Heart left ventricle (tissue), 16 donors: ENCODE measurements at regions not wholly inside any gene's neighbourhood (a gene's known extent, or its start where the extent isn't known, plus 50 kb on each side); places are given as distances from the start of the nearest gene placed in this dataset.

ENCODE experiments used
- ATAC-seq, 4 donors: fragments of 200-7000 bp; cut with Tn5 transposase; one replicate each; pipeline ENCODE4 v1.9.1; 2020 to 2022; ENCODE audit warnings: moderate library complexity in 4 of 4, mild to moderate bottlenecking in 3 of 4, moderate number of reproducible peaks in 1 of 4
- DNase-seq, 5 donors: peaks; one replicate each; pipeline ENCODE4 v3.0.0-alpha.2; 2020
- H3K27ac ChIP-seq, 12 donors: fragments of 200-600 bp; sonication (generic) in 4 of 12; one replicate each; pipeline versions ENCODE4 v1.5.0 to v1.8.0; 2016 to 2022; ENCODE audit warnings: mild to moderate bottlenecking in 2 of 12
- H3K27me3 ChIP-seq, 9 donors: fragments of 200-600 bp; sonication (generic) in 2 of 9; one replicate each; pipeline versions ENCODE4 v1.5.1 to v1.8.0; 2016 to 2022; ENCODE audit warnings: mild to moderate bottlenecking in 3 of 9
- H3K36me3 ChIP-seq, 9 donors: fragments of 200-600 bp; sonication (generic) in 2 of 9; one replicate each; pipeline versions ENCODE4 v1.5.0 to v1.8.0; 2018 to 2022; ENCODE audit warnings: mild to moderate bottlenecking in 2 of 9
- H3K4me1 ChIP-seq, 12 donors: fragments of 200-600 bp; sonication (generic) in 4 of 12; one replicate each; pipeline versions ENCODE4 v1.5.0 to v1.8.0; 2016 to 2022; ENCODE audit warnings: mild to moderate bottlenecking in 3 of 12
- H3K4me3 ChIP-seq, 12 donors: fragments of 200-600 bp; sonication (generic) in 4 of 12; one replicate each; pipeline versions ENCODE4 v1.5.0 to v1.8.0; 2017 to 2022; ENCODE audit warnings: mild to moderate bottlenecking in 9 of 12, moderate library complexity in 4 of 12
- H3K9me3 ChIP-seq, 12 donors: fragments of 200-600 bp; sonication (generic) in 4 of 12; one replicate each; pipeline versions ENCODE4 v1.5.0 to v1.8.0; 2016 to 2022; ENCODE audit warnings: mild to moderate bottlenecking in 1 of 12
- CTCF ChIP-seq, 12 donors: fragments of 200-600 bp; sonication (generic) in 4 of 12; IDR thresholded peaks; one replicate each; pipeline versions ENCODE4 v1.5.0 to v1.8.0; 2018 to 2022; ENCODE audit warnings: antibody characterized with exemption in 12 of 12, mild to moderate bottlenecking in 5 of 12
- POLR2A ChIP-seq, 2 donors: fragments of 450-650 bp; IDR thresholded peaks; one replicate each; pipeline ENCODE4 v1.6.1; 2017; ENCODE audit warnings: antibody characterized with exemption in 2 of 2, mild to moderate bottlenecking in 2 of 2, moderate library complexity in 2 of 2
- WGBS, 4 donors: extraction: QIAGEN DNeasy Blood & Tissue Kit in 2 of 4; methylation state at CpG; one replicate each; pipeline versions ENCODE4 v1.1.5 to v1.1.7; 2013 to 2018; 5-methylcytosine and 5-hydroxymethylcytosine counted together
- intact Hi-C, 10 donors: fragments of 100-400 bp; cut with DNase I; formaldehyde crosslinking; loops; one replicate each; pipeline versions ENCODE4 v1.11.1 to v1.14.2; 2022
- donor health status: ischemic (EF 13 %, LVEDD 7.1; RV severe dilation, severe dysfunction).
- donor health status: healthy with polysubstance abuse.
- donor health status: DM: no; HTN: yes; CAD: no.
- donor health status: DM: no; HTN: no; CAD: no.
- donor health status: ischemic (EF 25% LVEDD 6.9; RV normal size, moderate dysfunction).
- donor health status: ischemic (EF 25% LVEDD 5.7; RV mildly dilated, moderate dysfunction).
- donor health status: healthy.
- donor health status: DM: yes; HTN: yes; CAD: no.
- donor health status: ischemic (EF 35%, LVEDD 5.7; RV mildly dilated, moderate dysfunction).
- donor health status: nonischemic (EF 11% LVEDD 7.7; RV severe dilation, severe dysfunction).
- donor health status: DM: yes; HTN: yes; CAD: no.
- donor health status: PGD.
- donor health status: ischemic (EF 29% LVEDD 5.4; RV normal size, mild dysfunction).
- donor health status: nonischemic (EF 23%, LVEDD 6.1; RV moderate dilation, normal function).

GRCh38 chr6:169382735-169383134 is 129.1 kb upstream of the THBS2 start:
- DNase-seq = no peak
- no peak for ATAC-seq
- H3K9me3 ChIP-seq = no peaks in the 10 kb centered on the region
- peaks cover 0 to 5% (median 0%) of the 10 kb centered on the region in 12 donors for H3K4me1 ChIP-seq
- no peak overlapping the region for H3K4me3 ChIP-seq
- WGBS, 4 donors = 71 to 84% (median 79%) methylated on average over 1 of the region's 1 CpG
- no peak overlapping the region for H3K27ac ChIP-seq
- intact Hi-C loops = no loop called here
- peaks cover 0 to 4% (median 0%) of the 10 kb centered on the region in 9 donors for H3K27me3 ChIP-seq
- TF ChIP-seq CTCF (IDR thresholded peaks at IDR 0.05) (no peak), POLR2A (IDR thresholded peaks at IDR 0.05) (no peak)
- H3K36me3 ChIP-seq = no peaks in the 10 kb centered on the region

- H3K9me3 ChIP-seq = no peaks in the 10 kb centered on the region
- ATAC-seq (no peak), DNase-seq (no peak)
- no peaks in the 10 kb centered on the region for H3K36me3 ChIP-seq
- H3K27me3 ChIP-seq = peaks cover 0 to 1% (median 0%) of the 10 kb centered on the region in 9 donors
- no peak overlapping the region for H3K27ac ChIP-seq
- no peak overlapping the region for H3K4me3 ChIP-seq
- intact Hi-C loops = no loop called here
- TF ChIP-seq POLR2A (IDR thresholded peaks at IDR 0.05) = no peak
- TF ChIP-seq CTCF (IDR thresholded peaks at IDR 0.05) = no peak
- 72 to 86% (median 74%) methylated on average over 6 of the region's 6 CpGs for WGBS, 4 donors
- H3K4me1 ChIP-seq = peaks cover 0 to 5% (median 0%) of the 10 kb centered on the region in 12 donors
These were observed 128.3 kb upstream of the THBS2 start for GRCh38 chr6:169381988-169382387.

- Histone ChIP-seq H3K36me3 (no peaks in the 10 kb centered on the region), H3K4me3 (no peak overlapping the region), H3K4me1 (no peaks in the 10 kb centered on the region), H3K27ac (no peak overlapping the region), H3K9me3 (peaks cover 0 to 9% (median 2%) of the 10 kb centered on the region in 12 donors), H3K27me3 (no peaks in the 10 kb centered on the region)
- intact Hi-C loops = no loop called here
- no peak for TF ChIP-seq CTCF (IDR thresholded peaks at IDR 0.05)
- no peak for TF ChIP-seq POLR2A (IDR thresholded peaks at IDR 0.05)
- no peak for DNase-seq
- 59 to 66% (median 62%) methylated on average over 8 of the region's 8 CpGs for WGBS, 4 donors
- no peak for ATAC-seq
These were observed 126.8 kb upstream of the THBS2 start for GRCh38 chr6:169380493-169380892.

GRCh38 chr6:169379495-169380070 is 125.9 kb upstream of the THBS2 start:
- intact Hi-C loops = no loop called here
- no peak for DNase-seq
- H3K27me3 ChIP-seq = no peaks in the 10 kb centered on the region
- no peak overlapping the region for H3K27ac ChIP-seq
- WGBS, 4 donors = 78 to 84% (median 82%) methylated on average over 15 to 18 of the region's 18 CpGs
- no peaks in the 10 kb centered on the region for H3K36me3 ChIP-seq
- H3K4me1 ChIP-seq = no peaks in the 10 kb centered on the region
- peaks cover 0 to 14% (median 2%) of the 10 kb centered on the region in 12 donors for H3K9me3 ChIP-seq
- no peak overlapping the region for H3K4me3 ChIP-seq
- no peak for TF ChIP-seq POLR2A (IDR thresholded peaks at IDR 0.05)
- ATAC-seq = no peak
